ENCODE measurements at regions not wholly inside any gene's neighbourhood (a gene's known extent, or its start where the extent isn't known, plus 50 kb on each side); places are given as distances from the start of the nearest gene placed in this dataset.

- TF ChIP-seq CTCF (IDR thresholded peaks at IDR 0.05), result no peak
- TF ChIP-seq POLR2A (IDR thresholded peaks at IDR 0.05), result no peak
Observed at GRCh38 chr5:166551384-166551783, 1740.1 kb upstream of the WWC1 start.
